ENCODE measurements at regions not wholly inside any gene's neighbourhood (a gene's known extent, or its start where the extent isn't known, plus 50 kb on each side); places are given as distances from the start of the nearest gene placed in this dataset.

GRCh38 chr21:26273686-26274313 lies 103.2 kb upstream of the APP start:
- TF ChIP-seq EGR1 (IDR thresholded peaks at IDR 0.05) (no peak), EP300 (IDR thresholded peaks at IDR 0.05; ENCODE audit: borderline replicate concordance) (no peak), CEBPB (IDR thresholded peaks at IDR 0.05) (no peak), ZBTB7A (IDR thresholded peaks at IDR 0.05; ENCODE audit: low read depth) (no peak), TEAD4 (IDR thresholded peaks at IDR 0.05) (no peak), TAF1 (IDR thresholded peaks at IDR 0.05; ENCODE audit: low read depth) (no peak)

GRCh38 chr21:26267389-26267788 lies 96.8 kb upstream of the APP start:
- TF ChIP-seq FOXM1 (IDR thresholded peaks at IDR 0.05; ENCODE audit: borderline replicate concordance, low read depth) (no peak), TAF1 (IDR thresholded peaks at IDR 0.05; ENCODE audit: low read depth) (no peak), RAD21 (IDR thresholded peaks at IDR 0.05; ENCODE audit: low read depth) (no peak), TCF12 (IDR thresholded peaks at IDR 0.05; ENCODE audit: low read depth) (no peak), EP300 (IDR thresholded peaks at IDR 0.05; ENCODE audit: borderline replicate concordance) (no peak), USF1 (IDR thresholded peaks at IDR 0.05) (no peak), TEAD4 (IDR thresholded peaks at IDR 0.05) (no peak), EGR1 (IDR thresholded peaks at IDR 0.05) (no peak), ZBTB7A (IDR thresholded peaks at IDR 0.05; ENCODE audit: low read depth) (no peak), CEBPB (IDR thresholded peaks at IDR 0.05) (no peak), CREB1 (IDR thresholded peaks at IDR 0.05; ENCODE audit: low read depth) (no peak), NFIC (IDR thresholded peaks at IDR 0.05) (no peak), YY1 (IDR thresholded peaks at IDR 0.05; ENCODE audit: low read depth) (no peak)
- TF ChIP-seq, protein P1, sequence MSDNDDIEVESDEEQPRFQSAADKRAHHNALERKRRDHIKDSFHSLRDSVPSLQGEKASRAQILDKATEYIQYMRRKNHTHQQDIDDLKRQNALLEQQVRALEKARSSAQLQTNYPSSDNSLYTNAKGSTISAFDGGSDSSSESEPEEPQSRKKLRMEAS (IDR thresholded peaks at IDR 0.05), result no peak
- TF ChIP-seq, protein P2, sequence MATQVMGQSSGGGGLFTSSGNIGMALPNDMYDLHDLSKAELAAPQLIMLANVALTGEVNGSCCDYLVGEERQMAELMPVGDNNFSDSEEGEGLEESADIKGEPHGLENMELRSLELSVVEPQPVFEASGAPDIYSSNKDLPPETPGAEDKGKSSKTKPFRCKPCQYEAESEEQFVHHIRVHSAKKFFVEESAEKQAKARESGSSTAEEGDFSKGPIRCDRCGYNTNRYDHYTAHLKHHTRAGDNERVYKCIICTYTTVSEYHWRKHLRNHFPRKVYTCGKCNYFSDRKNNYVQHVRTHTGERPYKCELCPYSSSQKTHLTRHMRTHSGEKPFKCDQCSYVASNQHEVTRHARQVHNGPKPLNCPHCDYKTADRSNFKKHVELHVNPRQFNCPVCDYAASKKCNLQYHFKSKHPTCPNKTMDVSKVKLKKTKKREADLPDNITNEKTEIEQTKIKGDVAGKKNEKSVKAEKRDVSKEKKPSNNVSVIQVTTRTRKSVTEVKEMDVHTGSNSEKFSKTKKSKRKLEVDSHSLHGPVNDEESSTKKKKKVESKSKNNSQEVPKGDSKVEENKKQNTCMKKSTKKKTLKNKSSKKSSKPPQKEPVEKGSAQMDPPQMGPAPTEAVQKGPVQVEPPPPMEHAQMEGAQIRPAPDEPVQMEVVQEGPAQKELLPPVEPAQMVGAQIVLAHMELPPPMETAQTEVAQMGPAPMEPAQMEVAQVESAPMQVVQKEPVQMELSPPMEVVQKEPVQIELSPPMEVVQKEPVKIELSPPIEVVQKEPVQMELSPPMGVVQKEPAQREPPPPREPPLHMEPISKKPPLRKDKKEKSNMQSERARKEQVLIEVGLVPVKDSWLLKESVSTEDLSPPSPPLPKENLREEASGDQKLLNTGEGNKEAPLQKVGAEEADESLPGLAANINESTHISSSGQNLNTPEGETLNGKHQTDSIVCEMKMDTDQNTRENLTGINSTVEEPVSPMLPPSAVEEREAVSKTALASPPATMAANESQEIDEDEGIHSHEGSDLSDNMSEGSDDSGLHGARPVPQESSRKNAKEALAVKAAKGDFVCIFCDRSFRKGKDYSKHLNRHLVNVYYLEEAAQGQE (IDR thresholded peaks at IDR 0.05; ENCODE audit: low read depth), result no peak

DNA sequence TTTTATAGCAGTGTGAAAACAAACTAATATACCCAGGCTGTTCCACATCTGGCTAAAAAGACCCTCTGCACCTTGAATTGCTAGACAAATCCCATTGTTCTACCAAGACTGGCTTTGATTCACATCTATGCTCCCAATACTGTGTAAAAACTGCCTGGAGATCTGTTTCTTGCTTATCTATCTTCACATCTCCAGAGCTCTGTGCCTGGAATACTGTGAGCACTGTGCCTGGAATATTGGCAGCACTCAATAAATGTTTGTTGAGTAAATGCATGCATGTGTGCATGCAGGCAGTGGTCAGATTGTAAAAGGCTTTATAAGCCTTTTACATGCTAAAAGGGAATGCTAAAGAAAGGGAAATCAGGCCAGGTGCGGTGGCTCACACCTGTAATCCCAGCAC lies 75.5 kb upstream of the APP start:
- TF ChIP-seq EGR1 (IDR thresholded peaks at IDR 0.05) (no peak), CEBPB (IDR thresholded peaks at IDR 0.05) (no peak), ZBTB7A (IDR thresholded peaks at IDR 0.05; ENCODE audit: low read depth) (no peak), USF1 (IDR thresholded peaks at IDR 0.05) (no peak), YY1 (IDR thresholded peaks at IDR 0.05; ENCODE audit: low read depth) (no peak), NFIC (IDR thresholded peaks at IDR 0.05) (no peak), RAD21 (IDR thresholded peaks at IDR 0.05; ENCODE audit: low read depth) (no peak), TEAD4 (IDR thresholded peaks at IDR 0.05) (no peak), EP300 (IDR thresholded peaks at IDR 0.05; ENCODE audit: borderline replicate concordance) (no peak), TCF12 (IDR thresholded peaks at IDR 0.05; ENCODE audit: low read depth) (no peak), FOXM1 (IDR thresholded peaks at IDR 0.05; ENCODE audit: borderline replicate concordance, low read depth) (no peak), CREB1 (IDR thresholded peaks at IDR 0.05; ENCODE audit: low read depth) (no peak), TAF1 (IDR thresholded peaks at IDR 0.05; ENCODE audit: low read depth) (no peak)
- TF ChIP-seq, protein P1 (IDR thresholded peaks at IDR 0.05), result no peak
- TF ChIP-seq, protein P2 (IDR thresholded peaks at IDR 0.05; ENCODE audit: low read depth), result no peak

DNA sequence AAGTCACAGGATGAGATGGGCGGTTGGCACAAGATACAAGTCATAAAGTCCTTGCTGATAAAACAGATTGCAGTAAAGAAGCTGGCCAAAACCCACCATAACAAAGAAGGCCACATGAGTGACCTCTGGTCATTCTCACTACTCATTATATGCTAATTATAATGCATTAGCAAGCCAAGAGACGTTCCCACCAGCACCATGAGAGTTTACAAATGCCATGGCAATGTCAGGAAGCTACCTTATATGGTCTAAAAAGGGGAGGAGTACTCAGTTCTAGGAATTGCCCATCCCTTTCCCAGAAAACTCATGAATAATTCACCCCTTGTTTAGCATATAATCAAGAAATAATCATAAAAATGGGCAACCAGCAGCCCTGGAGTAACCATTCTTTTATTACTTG lies 74.9 kb upstream of the APP start:
- TF ChIP-seq TCF12 (IDR thresholded peaks at IDR 0.05; ENCODE audit: low read depth), result no peak
- no peak for TF ChIP-seq RAD21 (IDR thresholded peaks at IDR 0.05; ENCODE audit: low read depth)
- TF ChIP-seq, protein P2 (IDR thresholded peaks at IDR 0.05; ENCODE audit: low read depth), result no peak
- no peak for TF ChIP-seq CEBPB (IDR thresholded peaks at IDR 0.05)
- TF ChIP-seq NFIC (IDR thresholded peaks at IDR 0.05), result no peak
- TF ChIP-seq TEAD4 (IDR thresholded peaks at IDR 0.05), result no peak

Measured in Ishikawa (cell line).